GM23248 (cell line): ENCODE measurements at regions not wholly inside any gene's neighbourhood (a gene's known extent, or its start where the extent isn't known, plus 50 kb on each side); places are given as distances from the start of the nearest gene placed in this dataset.

Source experiments
- EZH2 ChIP-seq: fragments of 200-600 bp; sonication (generic); IDR thresholded peaks from 2 replicates; pipeline ENCODE4 v1.6.1; 2018; ENCODE audit warnings: antibody characterized with exemption, mild to moderate bottlenecking; ENCODE audit not compliant: insufficient read depth, poor library complexity, severe bottlenecking
- EZH2phosphoT487 ChIP-seq: fragments of 200-600 bp; sonication (generic); IDR thresholded peaks from 2 replicates; pipeline ENCODE4 v1.6.1; 2018; ENCODE audit warnings: antibody characterized with exemption, moderate library complexity, mild to moderate bottlenecking, low read depth; ENCODE audit not compliant: insufficient read depth

DNA sequence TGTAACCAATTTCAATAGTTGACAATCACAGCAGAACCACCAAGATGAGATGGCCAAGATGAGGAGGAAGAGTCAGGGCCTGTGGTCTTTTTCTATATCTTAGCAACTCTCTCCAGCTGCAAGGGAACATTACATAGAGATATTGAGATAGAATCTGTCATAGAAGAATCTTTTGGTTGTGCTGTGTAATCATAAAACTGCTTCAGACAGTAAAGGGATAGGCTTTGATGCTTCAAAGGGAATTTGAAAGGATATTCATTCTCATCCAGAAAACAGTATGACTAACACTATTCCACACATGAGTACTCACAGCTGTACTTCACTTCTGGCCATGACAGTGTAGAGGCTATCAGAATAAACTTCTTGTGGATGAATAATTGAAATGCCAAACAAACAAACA is 145.9 kb downstream of the YIPF5 start:
- TF ChIP-seq EZH2 (no peak), EZH2phosphoT487 (no peak)
